22Rv1 (cell line): ENCODE measurements at regions not wholly inside any gene's neighbourhood (a gene's known extent, or its start where the extent isn't known, plus 50 kb on each side); places are given as distances from the start of the nearest gene placed in this dataset.

Experiments
- ZFX ChIP-seq: fragments of 450-650 bp; IDR thresholded peaks from 2 replicates; pipeline ENCODE4 v1.6.1; 2017; ENCODE audit warnings: antibody characterized with exemption, borderline replicate concordance
- TF ChIP-seq, protein P1 (sequence below): fragments of 450-650 bp; IDR thresholded peaks from 2 replicates; pipeline ENCODE4 v1.5.1; 2017; ENCODE audit warnings: mild to moderate bottlenecking

- TF ChIP-seq, protein P1, sequence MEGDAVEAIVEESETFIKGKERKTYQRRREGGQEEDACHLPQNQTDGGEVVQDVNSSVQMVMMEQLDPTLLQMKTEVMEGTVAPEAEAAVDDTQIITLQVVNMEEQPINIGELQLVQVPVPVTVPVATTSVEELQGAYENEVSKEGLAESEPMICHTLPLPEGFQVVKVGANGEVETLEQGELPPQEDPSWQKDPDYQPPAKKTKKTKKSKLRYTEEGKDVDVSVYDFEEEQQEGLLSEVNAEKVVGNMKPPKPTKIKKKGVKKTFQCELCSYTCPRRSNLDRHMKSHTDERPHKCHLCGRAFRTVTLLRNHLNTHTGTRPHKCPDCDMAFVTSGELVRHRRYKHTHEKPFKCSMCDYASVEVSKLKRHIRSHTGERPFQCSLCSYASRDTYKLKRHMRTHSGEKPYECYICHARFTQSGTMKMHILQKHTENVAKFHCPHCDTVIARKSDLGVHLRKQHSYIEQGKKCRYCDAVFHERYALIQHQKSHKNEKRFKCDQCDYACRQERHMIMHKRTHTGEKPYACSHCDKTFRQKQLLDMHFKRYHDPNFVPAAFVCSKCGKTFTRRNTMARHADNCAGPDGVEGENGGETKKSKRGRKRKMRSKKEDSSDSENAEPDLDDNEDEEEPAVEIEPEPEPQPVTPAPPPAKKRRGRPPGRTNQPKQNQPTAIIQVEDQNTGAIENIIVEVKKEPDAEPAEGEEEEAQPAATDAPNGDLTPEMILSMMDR: peak; percentile 79
- no peak for TF ChIP-seq ZFX
These were observed 160.7 kb upstream of the DAPK1 start for GRCh38 chr9:87336914-87337333.
